ENCODE measurements at regions not wholly inside any gene's neighbourhood (a gene's known extent, or its start where the extent isn't known, plus 50 kb on each side); places are given as distances from the start of the nearest gene placed in this dataset.
"Not testable (repeated sequence)": the region's sequence is repeated elsewhere in the genome, so short reads cannot be mapped to it uniquely, and the experiment has no call there.

DNA sequence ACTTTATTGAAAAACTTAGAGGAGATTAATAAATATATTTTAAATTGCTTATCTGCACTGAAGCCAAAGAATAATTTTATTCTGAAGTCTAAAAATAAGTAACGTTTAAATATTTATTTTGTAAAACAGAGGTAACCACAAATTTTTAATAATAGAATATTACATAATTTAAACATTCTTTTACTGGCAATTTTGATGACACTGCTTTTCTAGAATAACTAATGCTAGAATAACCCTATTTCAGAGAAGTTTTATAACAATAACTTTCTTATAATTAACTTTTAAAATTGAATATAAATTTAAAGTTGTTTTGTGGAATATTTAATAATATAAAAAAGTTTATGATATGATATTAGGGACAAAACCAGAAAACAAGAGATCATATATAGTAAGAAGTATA is 409.6 kb upstream of the KCNMB2 start:
- TF ChIP-seq EZH2 (IDR thresholded peaks at IDR 0.05) (no peak), POLR2AphosphoS5 (IDR thresholded peaks at IDR 0.05; ENCODE audit: borderline replicate concordance, low read depth, low read length) (no peak), FOXP2 (optimal IDR thresholded peaks at IDR 0.05; ENCODE audit: control extremely low read depth, extremely low read length, insufficient read depth) (no peak)

DNA sequence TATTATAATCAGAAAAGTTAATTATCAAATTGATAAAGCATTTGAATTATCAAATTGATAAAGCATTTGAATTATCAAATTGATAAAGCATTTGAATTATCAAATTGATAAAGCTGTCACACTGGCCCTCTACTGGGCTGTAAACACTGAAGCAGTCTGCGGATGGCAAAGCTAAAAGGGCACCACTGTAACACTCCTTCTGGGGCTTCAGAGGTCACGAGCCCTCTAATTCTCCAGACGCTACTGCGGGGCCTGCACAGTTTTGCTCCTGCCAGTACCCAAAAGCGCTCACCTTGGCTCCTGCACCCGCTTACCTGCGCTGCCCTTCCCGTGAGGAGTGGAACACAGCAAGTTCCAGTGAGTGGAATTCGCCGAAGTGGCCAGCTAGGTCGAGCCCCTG is 409.0 kb upstream of the KCNMB2 start:
- H3K9me3 ChIP-seq (ENCODE audit: low read depth, low read length), result no peaks in the 10 kb centered on the region
- H3K9ac ChIP-seq (ENCODE audit: insufficient read length), result no peak overlapping the region
- no peaks in the 10 kb centered on the region for H3K36me3 ChIP-seq (ENCODE audit: insufficient read depth, low read length)
- TF ChIP-seq POLR2AphosphoS5 (IDR thresholded peaks at IDR 0.05; ENCODE audit: borderline replicate concordance, low read depth, low read length) (no peak), EZH2 (IDR thresholded peaks at IDR 0.05) (no peak), FOXP2 (optimal IDR thresholded peaks at IDR 0.05; ENCODE audit: control extremely low read depth, extremely low read length, insufficient read depth) (no peak)
- DNase-seq (ENCODE audit: low read depth, low spot score), result no peak
- H3K4me3 ChIP-seq, result no peak overlapping the region
- no peak overlapping the region for H3K27ac ChIP-seq

More for the DNA sequence above, 409.6 kb upstream of the KCNMB2 start:
- H3K27ac ChIP-seq, result no peak overlapping the region; the same call in 1 of the 2 replicates
- no peaks in the 10 kb centered on the region for H3K36me3 ChIP-seq (ENCODE audit: insufficient read depth, low read length)
- DNase-seq (ENCODE audit: low read depth, low spot score), result no peak
- H3K9me3 ChIP-seq (ENCODE audit: low read depth, low read length), result no peaks in the 10 kb centered on the region
- no peak overlapping the region for H3K9ac ChIP-seq (ENCODE audit: insufficient read length)
- H3K4me3 ChIP-seq, result no peak overlapping the region

DNA sequence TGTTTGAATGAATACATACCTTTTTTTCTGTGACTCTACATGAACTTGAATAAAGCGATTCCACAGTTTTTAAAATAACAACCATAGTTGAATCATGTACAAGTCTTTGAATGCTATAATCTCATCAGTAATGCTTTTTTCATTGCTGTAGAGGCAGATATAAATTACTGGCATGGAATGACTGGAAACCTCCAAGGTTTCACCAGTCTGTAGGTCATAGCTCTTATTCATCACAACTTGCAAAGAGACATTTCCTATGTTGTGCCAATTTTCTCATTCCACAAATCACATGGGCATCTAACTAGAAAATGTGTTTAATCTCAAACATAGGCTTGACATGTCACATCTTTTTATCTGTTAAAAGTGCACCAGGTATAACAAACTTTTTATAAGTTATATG is 407.1 kb upstream of the KCNMB2 start:
- DNase-seq (ENCODE audit: low read depth, low spot score), result no peak
- Histone ChIP-seq H3K27ac (0 out of 2 replicates have a peak overlapping the region, but pooled peaks have one; percentile 10), H3K4me3 (no peak overlapping the region), H3K36me3 (ENCODE audit: insufficient read depth, low read length) (no peaks in the 10 kb centered on the region), H3K9me3 (ENCODE audit: low read depth, low read length) (no peaks in the 10 kb centered on the region), H3K9ac (ENCODE audit: insufficient read length) (no peak overlapping the region)
- no peak for TF ChIP-seq POLR2AphosphoS5 (IDR thresholded peaks at IDR 0.05; ENCODE audit: borderline replicate concordance, low read depth, low read length)
- no peak for TF ChIP-seq FOXP2 (optimal IDR thresholded peaks at IDR 0.05; ENCODE audit: control extremely low read depth, extremely low read length, insufficient read depth)
- TF ChIP-seq EZH2 (IDR thresholded peaks at IDR 0.05), result no peak

- no peak overlapping the region for H3K27ac ChIP-seq
- no peak overlapping the region for H3K4me3 ChIP-seq
- H3K9me3 ChIP-seq (ENCODE audit: low read depth, low read length), result no peaks in the 10 kb centered on the region
- H3K36me3 ChIP-seq (ENCODE audit: insufficient read depth, low read length), result no peaks in the 10 kb centered on the region
- TF ChIP-seq EZH2 (IDR thresholded peaks at IDR 0.05), result no peak
- no peak for TF ChIP-seq POLR2AphosphoS5 (IDR thresholded peaks at IDR 0.05; ENCODE audit: borderline replicate concordance, low read depth, low read length)
- TF ChIP-seq FOXP2 (optimal IDR thresholded peaks at IDR 0.05; ENCODE audit: control extremely low read depth, extremely low read length, insufficient read depth), result no peak
- H3K9ac ChIP-seq (ENCODE audit: insufficient read length), result no peak overlapping the region
- no peak for DNase-seq (ENCODE audit: low read depth, low spot score)
These were observed 404.4 kb upstream of the KCNMB2 start for GRCh38 chr3:178131801-178132200.

DNA sequence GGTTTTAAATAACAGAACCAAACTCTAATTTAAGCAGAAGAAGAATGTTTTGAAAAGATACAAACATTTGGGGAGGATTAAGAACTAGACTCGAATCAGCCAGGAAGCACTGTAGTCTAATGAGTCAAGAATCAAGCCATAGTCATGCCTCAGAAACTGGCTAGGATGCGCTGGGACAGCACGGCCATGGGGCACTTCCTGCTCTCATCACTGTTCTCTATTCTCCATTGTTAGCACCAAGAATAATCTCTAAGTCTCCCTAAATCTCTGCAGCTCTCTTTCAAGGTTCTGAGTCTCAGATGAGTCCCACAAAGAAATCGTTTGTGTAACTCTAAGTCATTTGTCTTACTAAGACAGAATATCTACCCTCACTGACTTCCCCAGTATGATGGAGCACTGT is 399.0 kb upstream of the KCNMB2 start:
- no peak for DNase-seq (ENCODE audit: low read depth, low spot score)
- Histone ChIP-seq H3K27ac (peak overlapping the region; percentile 48), H3K4me3 (peak overlapping the region; percentile 6; the same call in 1 of the 2 replicates), H3K36me3 (ENCODE audit: insufficient read depth, low read length) (no peaks in the 10 kb centered on the region), H3K9me3 (ENCODE audit: low read depth, low read length) (no peaks in the 10 kb centered on the region), H3K9ac (ENCODE audit: insufficient read length) (peak overlapping the region; percentile 2)
- TF ChIP-seq FOXP2 (optimal IDR thresholded peaks at IDR 0.05; ENCODE audit: control extremely low read depth, extremely low read length, insufficient read depth) (no peak), POLR2AphosphoS5 (IDR thresholded peaks at IDR 0.05; ENCODE audit: borderline replicate concordance, low read depth, low read length) (no peak), EZH2 (IDR thresholded peaks at IDR 0.05) (no peak)

- Histone ChIP-seq H3K9me3 (ENCODE audit: low read depth, low read length) (no peaks in the 10 kb centered on the region), H3K9ac (ENCODE audit: insufficient read length) (peak overlapping the region; percentile 2), H3K36me3 (ENCODE audit: insufficient read depth, low read length) (no peaks in the 10 kb centered on the region), H3K27ac (peak overlapping the region; percentile 48), H3K4me3 (peak overlapping the region; percentile 6)
- TF ChIP-seq EZH2 (IDR thresholded peaks at IDR 0.05), result no peak
- no peak for TF ChIP-seq POLR2AphosphoS5 (IDR thresholded peaks at IDR 0.05; ENCODE audit: borderline replicate concordance, low read depth, low read length)
- TF ChIP-seq FOXP2 (optimal IDR thresholded peaks at IDR 0.05; ENCODE audit: control extremely low read depth, extremely low read length, insufficient read depth), result no peak
- no peak for DNase-seq (ENCODE audit: low read depth, low spot score)
These were observed 398.4 kb upstream of the KCNMB2 start for GRCh38 chr3:178137831-178138230.

DNA sequence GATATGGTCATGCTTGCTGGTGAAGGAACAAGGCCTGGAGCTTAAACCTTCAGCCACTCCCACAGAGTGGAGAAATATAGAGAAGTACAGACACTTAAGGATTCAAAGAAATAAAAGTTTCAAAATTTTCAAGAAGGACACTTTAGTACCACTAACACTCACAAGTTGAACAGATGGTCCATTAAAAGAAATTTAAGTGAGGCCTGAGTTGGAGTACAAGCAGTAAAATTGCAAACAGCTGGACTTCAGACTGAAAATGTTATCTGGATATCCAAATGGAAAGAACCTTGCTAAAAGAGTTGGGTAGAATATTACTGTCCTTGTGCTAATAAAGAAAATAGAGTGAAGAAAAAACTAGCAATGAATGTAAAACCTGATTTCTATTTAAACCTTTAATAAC is 397.1 kb upstream of the KCNMB2 start:
- Histone ChIP-seq H3K27ac (peak overlapping the region; percentile 4; the same call in 1 of the 2 replicates), H3K4me3 (no peak overlapping the region), H3K9ac (ENCODE audit: insufficient read length) (no peak overlapping the region), H3K36me3 (ENCODE audit: insufficient read depth, low read length) (no peaks in the 10 kb centered on the region), H3K9me3 (ENCODE audit: low read depth, low read length) (no peaks in the 10 kb centered on the region)
- DNase-seq (ENCODE audit: low read depth, low spot score), result no peak
- TF ChIP-seq POLR2AphosphoS5 (IDR thresholded peaks at IDR 0.05; ENCODE audit: borderline replicate concordance, low read depth, low read length), result no peak
- no peak for TF ChIP-seq FOXP2 (optimal IDR thresholded peaks at IDR 0.05; ENCODE audit: control extremely low read depth, extremely low read length, insufficient read depth)
- no peak for TF ChIP-seq EZH2 (IDR thresholded peaks at IDR 0.05)

DNA sequence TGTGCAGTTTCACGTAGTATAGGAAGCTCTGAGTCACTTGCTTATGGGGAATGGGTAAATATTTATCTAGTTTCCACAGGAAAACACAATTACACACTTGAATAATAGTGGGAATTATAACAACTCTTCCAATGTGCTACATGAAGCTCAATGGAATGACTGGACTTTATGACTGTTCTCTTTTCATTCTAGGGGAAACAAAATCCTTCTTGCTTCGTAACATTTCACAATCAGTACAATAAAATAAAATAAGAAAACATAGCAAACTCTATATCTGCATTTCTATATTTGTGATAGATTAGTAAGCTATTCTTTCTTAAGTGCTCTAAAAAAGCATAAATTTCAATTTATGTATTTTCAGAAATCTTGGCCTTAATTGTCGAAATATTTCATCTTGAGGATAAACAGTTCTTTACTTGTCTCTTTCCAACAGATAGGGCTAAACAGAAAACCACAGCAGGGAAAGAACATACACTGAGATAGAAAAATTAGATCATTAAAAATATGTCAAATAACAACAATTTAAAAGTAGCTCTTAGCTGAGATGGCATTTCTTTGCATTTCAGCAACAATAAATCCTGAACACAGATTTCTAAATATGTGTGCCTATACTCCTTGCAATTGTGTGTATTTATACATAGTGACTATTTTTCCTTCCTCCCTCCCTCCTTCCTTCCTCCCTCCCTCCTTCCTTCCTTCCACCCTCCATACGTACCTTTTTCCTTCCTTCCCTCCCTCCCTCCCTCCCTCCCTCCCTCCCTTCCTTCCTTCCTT is 395.5 kb upstream of the KCNMB2 start:
- Histone ChIP-seq H3K9ac (ENCODE audit: insufficient read length) (peak overlapping the region; percentile 16), H3K27ac (peak overlapping the region; percentile 87), H3K36me3 (ENCODE audit: insufficient read depth, low read length) (no peaks in the 10 kb centered on the region), H3K9me3 (ENCODE audit: low read depth, low read length) (no peaks in the 10 kb centered on the region), H3K4me3 (peak overlapping the region; percentile 24)
- peak; percentile 24 for DNase-seq (ENCODE audit: low read depth, low spot score)
- TF ChIP-seq FOXP2 (optimal IDR thresholded peaks at IDR 0.05; ENCODE audit: control extremely low read depth, extremely low read length, insufficient read depth) (no peak), POLR2AphosphoS5 (IDR thresholded peaks at IDR 0.05; ENCODE audit: borderline replicate concordance, low read depth, low read length) (no peak), EZH2 (IDR thresholded peaks at IDR 0.05) (no peak)

GRCh38 chr3:178141305-178141684 is 394.9 kb upstream of the KCNMB2 start:
- not testable (repeated sequence) for H3K9me3 ChIP-seq (ENCODE audit: low read depth, low read length); H3K9ac ChIP-seq (ENCODE audit: insufficient read length); H3K4me3 ChIP-seq; H3K36me3 ChIP-seq (ENCODE audit: insufficient read depth, low read length); DNase-seq (ENCODE audit: low read depth, low spot score)
- H3K27ac ChIP-seq, result peak overlapping the region; percentile 45; the same call in 1 of the 2 replicates

Data from SK-N-MC (cell line).